Liver (tissue), 3 donors: ENCODE measurements at regions not wholly inside any gene's neighbourhood (a gene's known extent, or its start where the extent isn't known, plus 50 kb on each side); places are given as distances from the start of the nearest gene placed in this dataset.

Source experiments
- EGR1 ChIP-seq, 2 donors: IDR thresholded peaks; 2 replicates each; pipeline ENCODE4 v1.6.1; 2016 to 2018; ENCODE audit warnings: antibody characterized with exemption in 2 of 2, low read depth in 2 of 2
- HNF4G ChIP-seq: IDR thresholded peaks from 2 replicates; pipeline ENCODE4 v1.6.1; 2016; ENCODE audit warnings: antibody characterized with exemption
- TAF1 ChIP-seq: conservative IDR thresholded peaks from 2 replicates; pipeline ENCODE4 v1.6.1; 2016; ENCODE audit warnings: antibody characterized with exemption, mild to moderate bottlenecking
- TF ChIP-seq, protein P1 (sequence below): fragments of 150-350 bp; IDR thresholded peaks from 2 replicates; pipeline ENCODE4 v1.5.1; 2017; ENCODE audit warnings: improper control_type of control experiment, low read depth, low read length; ENCODE audit not compliant: missing input control
- TF ChIP-seq, protein P2 (sequence below): IDR thresholded peaks from 2 replicates; pipeline ENCODE4 v1.6.1; 2016; ENCODE audit warnings: antibody characterized with exemption, mild to moderate bottlenecking
- donor health status: healthy.
- donor health status: healthy.

DNA sequence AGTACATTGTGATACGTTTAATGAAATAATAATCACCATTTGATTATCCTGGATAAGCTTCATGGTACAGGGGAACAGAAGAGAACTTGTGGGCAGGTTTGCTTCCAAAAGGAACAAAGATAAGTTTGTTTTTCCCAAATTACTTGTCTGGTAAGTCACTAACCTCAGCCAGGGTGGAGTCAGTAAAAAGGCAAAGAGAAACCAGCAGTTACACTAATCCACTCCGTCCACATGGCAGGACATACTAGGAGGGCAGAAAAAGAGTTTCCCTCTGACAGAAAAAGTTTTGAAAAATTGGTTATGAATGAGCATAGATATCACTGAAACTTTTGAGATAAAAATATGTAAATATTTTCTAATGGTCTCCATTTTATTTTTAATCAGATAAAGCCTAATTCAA lies 285.9 kb downstream of the IL15 start:
- TF ChIP-seq, protein P1, sequence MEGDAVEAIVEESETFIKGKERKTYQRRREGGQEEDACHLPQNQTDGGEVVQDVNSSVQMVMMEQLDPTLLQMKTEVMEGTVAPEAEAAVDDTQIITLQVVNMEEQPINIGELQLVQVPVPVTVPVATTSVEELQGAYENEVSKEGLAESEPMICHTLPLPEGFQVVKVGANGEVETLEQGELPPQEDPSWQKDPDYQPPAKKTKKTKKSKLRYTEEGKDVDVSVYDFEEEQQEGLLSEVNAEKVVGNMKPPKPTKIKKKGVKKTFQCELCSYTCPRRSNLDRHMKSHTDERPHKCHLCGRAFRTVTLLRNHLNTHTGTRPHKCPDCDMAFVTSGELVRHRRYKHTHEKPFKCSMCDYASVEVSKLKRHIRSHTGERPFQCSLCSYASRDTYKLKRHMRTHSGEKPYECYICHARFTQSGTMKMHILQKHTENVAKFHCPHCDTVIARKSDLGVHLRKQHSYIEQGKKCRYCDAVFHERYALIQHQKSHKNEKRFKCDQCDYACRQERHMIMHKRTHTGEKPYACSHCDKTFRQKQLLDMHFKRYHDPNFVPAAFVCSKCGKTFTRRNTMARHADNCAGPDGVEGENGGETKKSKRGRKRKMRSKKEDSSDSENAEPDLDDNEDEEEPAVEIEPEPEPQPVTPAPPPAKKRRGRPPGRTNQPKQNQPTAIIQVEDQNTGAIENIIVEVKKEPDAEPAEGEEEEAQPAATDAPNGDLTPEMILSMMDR = no peak
- TF ChIP-seq, protein P2, sequence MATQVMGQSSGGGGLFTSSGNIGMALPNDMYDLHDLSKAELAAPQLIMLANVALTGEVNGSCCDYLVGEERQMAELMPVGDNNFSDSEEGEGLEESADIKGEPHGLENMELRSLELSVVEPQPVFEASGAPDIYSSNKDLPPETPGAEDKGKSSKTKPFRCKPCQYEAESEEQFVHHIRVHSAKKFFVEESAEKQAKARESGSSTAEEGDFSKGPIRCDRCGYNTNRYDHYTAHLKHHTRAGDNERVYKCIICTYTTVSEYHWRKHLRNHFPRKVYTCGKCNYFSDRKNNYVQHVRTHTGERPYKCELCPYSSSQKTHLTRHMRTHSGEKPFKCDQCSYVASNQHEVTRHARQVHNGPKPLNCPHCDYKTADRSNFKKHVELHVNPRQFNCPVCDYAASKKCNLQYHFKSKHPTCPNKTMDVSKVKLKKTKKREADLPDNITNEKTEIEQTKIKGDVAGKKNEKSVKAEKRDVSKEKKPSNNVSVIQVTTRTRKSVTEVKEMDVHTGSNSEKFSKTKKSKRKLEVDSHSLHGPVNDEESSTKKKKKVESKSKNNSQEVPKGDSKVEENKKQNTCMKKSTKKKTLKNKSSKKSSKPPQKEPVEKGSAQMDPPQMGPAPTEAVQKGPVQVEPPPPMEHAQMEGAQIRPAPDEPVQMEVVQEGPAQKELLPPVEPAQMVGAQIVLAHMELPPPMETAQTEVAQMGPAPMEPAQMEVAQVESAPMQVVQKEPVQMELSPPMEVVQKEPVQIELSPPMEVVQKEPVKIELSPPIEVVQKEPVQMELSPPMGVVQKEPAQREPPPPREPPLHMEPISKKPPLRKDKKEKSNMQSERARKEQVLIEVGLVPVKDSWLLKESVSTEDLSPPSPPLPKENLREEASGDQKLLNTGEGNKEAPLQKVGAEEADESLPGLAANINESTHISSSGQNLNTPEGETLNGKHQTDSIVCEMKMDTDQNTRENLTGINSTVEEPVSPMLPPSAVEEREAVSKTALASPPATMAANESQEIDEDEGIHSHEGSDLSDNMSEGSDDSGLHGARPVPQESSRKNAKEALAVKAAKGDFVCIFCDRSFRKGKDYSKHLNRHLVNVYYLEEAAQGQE = no peak
- TF ChIP-seq TAF1 = no peak
- TF ChIP-seq HNF4G = no peak
- no peak for TF ChIP-seq EGR1 (IDR thresholded peaks at IDR 0.05; ENCODE audit: low read depth in 2 of 2)
